HEK293T (cell line): ENCODE measurements at regions not wholly inside any gene's neighbourhood (a gene's known extent, or its start where the extent isn't known, plus 50 kb on each side); places are given as distances from the start of the nearest gene placed in this dataset.

Experiments used
- CTCF ChIA-PET: fragments of 350-600 bp; formaldehyde crosslinking; extraction: SDS; loops from one replicate; lab custom pipeline; 2021; ENCODE audit warnings: antibody characterized with exemption, inconsistent platforms; lab: Yijun Ruan, JAX
- POLR2A ChIA-PET: fragments of 350-600 bp; formaldehyde crosslinking; extraction: SDS; loops from one replicate; lab custom pipeline; 2020; ENCODE audit warnings: antibody characterized with exemption, inconsistent platforms; lab: Yijun Ruan, JAX
- DNase-seq: peaks from one replicate; pipeline ENCODE4 v3.0.0; 2012; ENCODE audit warnings: mixed read lengths; ENCODE audit errors: extremely low spot score
- ARNT ChIP-seq: fragments of 450-650 bp; IDR thresholded peaks from 2 replicates; pipeline ENCODE4 v1.6.1; 2017; ENCODE audit warnings: mild to moderate bottlenecking
- BHLHE40 ChIP-seq: fragments of 450-650 bp; IDR thresholded peaks from 2 replicates; pipeline ENCODE4 v1.6.1; 2016; ENCODE audit warnings: mild to moderate bottlenecking, moderate library complexity, borderline replicate concordance
- CTBP1 ChIP-seq: fragments of 450-650 bp; IDR thresholded peaks from 2 replicates; pipeline ENCODE4 v1.6.1; 2016; ENCODE audit warnings: borderline replicate concordance
- ELF4 ChIP-seq: fragments of 450-650 bp; IDR thresholded peaks from 2 replicates; pipeline ENCODE4 v1.6.1; 2017; ENCODE audit warnings: antibody characterized with exemption
- FOXA1 ChIP-seq: fragments of 450-650 bp; IDR thresholded peaks from 2 replicates; pipeline ENCODE4 v1.6.1; 2016; ENCODE audit warnings: mild to moderate bottlenecking
- FOXK2 ChIP-seq: fragments of 450-650 bp; IDR thresholded peaks from 2 replicates; pipeline ENCODE4 v1.6.1; 2016; ENCODE audit warnings: mild to moderate bottlenecking
- FOXM1 ChIP-seq: fragments of 450-650 bp; IDR thresholded peaks from 2 replicates; pipeline ENCODE4 v1.6.1; 2017; ENCODE audit warnings: mild to moderate bottlenecking, borderline replicate concordance
- HDGF ChIP-seq: fragments of 450-650 bp; IDR thresholded peaks from 2 replicates; pipeline ENCODE4 v1.6.1; 2017; ENCODE audit warnings: antibody characterized with exemption, borderline replicate concordance
- L3MBTL2 ChIP-seq: fragments of 450-650 bp; conservative IDR thresholded peaks from 2 replicates; pipeline ENCODE4 v1.6.1; 2016; ENCODE audit warnings: mild to moderate bottlenecking
- LEF1 ChIP-seq: fragments of 450-650 bp; IDR thresholded peaks from 2 replicates; pipeline ENCODE4 v1.6.1; 2017; ENCODE audit warnings: mild to moderate bottlenecking, borderline replicate concordance
- NFRKB ChIP-seq: fragments of 450-650 bp; IDR thresholded peaks from 2 replicates; pipeline ENCODE4 v1.6.1; 2016; ENCODE audit warnings: mild to moderate bottlenecking, moderate library complexity
- PKNOX1 ChIP-seq: fragments of 450-650 bp; IDR thresholded peaks from 2 replicates; pipeline ENCODE4 v1.6.1; 2016
- SP1 ChIP-seq: fragments of 450-650 bp; IDR thresholded peaks from 2 replicates; pipeline ENCODE4 v1.6.1; 2017
- SUZ12 ChIP-seq: fragments of 450-650 bp; IDR thresholded peaks from 2 replicates; pipeline ENCODE4 v1.6.1; 2016; ENCODE audit warnings: mild to moderate bottlenecking
- TARDBP ChIP-seq: fragments of 450-650 bp; IDR thresholded peaks from 2 replicates; pipeline ENCODE4 v1.6.1; 2016
- ZNF384 ChIP-seq: fragments of 450-650 bp; IDR thresholded peaks from 2 replicates; pipeline ENCODE4 v1.6.1; 2016

- CTCF ChIA-PET, result no interaction called here
- DNase-seq, result no peak
- POLR2A ChIA-PET, result no interaction called here
- no peak for TF ChIP-seq NFRKB
- TF ChIP-seq ARNT, result no peak
- no peak for TF ChIP-seq SUZ12
- no peak for TF ChIP-seq BHLHE40
These were observed 76.7 kb downstream of the TRIM29 start for GRCh38 chr11:120061036-120061760.

- POLR2A ChIA-PET, result no interaction called here
- CTCF ChIA-PET, result no interaction called here
- no peak for TF ChIP-seq NFRKB
- TF ChIP-seq CTBP1, result no peak
- TF ChIP-seq L3MBTL2, result no peak
- TF ChIP-seq FOXA1, result no peak
- TF ChIP-seq BHLHE40, result no peak
- TF ChIP-seq ARNT, result no peak
- TF ChIP-seq PKNOX1, result no peak
- no peak for TF ChIP-seq SP1
- no peak for TF ChIP-seq FOXK2
- no peak for TF ChIP-seq ZNF384
- TF ChIP-seq LEF1, result no peak
- no peak for DNase-seq
These were observed 77.4 kb downstream of the TRIM29 start for GRCh38 chr11:120060512-120060911.

DNA sequence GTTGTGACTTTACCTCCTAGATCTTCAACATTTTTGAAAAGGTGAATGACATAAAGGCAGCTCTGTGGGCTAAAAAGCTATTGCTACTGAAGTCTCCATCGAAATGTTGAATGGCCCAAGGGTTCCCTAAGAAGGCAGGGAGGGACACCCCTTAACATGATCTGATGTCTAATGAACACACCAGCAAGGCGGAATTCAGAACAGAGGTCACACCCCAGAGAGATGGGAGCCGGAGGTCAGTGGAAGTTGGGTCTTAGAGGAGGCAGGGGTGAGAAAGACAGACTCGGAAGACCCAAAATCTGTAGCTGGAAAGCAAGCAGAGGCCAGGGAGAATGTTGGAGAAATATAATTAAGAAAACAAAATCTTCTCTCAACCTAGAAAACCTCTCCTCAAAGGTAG is 79.0 kb downstream of the TRIM29 start:
- POLR2A ChIA-PET, result no interaction called here
- CTCF ChIA-PET, result no interaction called here
- no peak for DNase-seq
- TF ChIP-seq BHLHE40 (no peak), PKNOX1 (no peak)

DNA sequence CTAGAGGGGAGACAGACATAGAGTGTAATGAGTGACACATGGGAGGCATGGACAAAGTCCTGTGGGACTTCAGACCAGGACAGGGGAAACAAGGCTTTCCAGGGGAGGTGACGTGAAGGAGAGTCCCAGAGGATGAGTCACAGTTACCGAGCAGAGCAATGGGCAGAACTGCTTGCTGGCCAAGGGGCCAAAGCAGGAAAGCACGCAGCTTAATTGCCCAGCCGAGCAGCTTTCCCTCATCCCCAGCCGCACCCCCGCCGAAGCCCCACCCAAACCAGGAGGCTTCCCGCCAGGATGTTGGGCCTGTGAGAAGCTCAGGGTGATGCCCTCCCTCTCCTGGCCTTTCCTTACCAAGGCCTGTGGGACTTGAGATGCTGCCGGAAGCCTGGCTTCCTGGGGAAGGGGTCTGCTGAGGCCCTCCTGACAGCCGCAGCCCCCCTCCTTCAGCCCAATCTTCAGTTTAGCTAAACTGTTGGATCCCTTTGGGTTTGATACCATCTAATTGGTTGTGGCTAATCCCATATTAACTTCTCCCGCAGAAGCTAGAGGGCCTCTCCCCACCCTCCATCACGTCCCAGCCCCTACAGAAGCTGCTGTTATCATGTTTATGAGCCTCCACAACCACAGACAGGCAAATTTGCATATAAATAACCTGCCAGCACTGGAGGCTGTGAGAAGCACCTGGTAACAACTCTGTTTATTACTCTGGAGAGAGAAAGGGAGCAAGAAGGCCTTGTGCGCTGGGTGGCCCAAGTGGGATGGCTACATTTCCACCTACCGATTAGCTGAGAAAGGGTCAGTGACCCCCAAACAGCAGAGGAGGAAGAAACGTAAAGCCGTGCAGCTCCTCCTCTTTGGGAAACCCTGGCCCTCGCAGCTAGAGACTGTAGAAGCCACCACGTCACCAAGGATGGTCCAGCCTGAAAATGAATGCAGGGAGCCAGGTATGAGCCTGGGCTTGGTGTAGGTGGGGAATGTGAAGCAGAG is 80.0 kb downstream of the TRIM29 start:
- POLR2A ChIA-PET, result no interaction called here
- no peak for DNase-seq
- CTCF ChIA-PET, result no interaction called here
- TF ChIP-seq TARDBP (no peak), LEF1 (no peak), ARNT (no peak)

DNA sequence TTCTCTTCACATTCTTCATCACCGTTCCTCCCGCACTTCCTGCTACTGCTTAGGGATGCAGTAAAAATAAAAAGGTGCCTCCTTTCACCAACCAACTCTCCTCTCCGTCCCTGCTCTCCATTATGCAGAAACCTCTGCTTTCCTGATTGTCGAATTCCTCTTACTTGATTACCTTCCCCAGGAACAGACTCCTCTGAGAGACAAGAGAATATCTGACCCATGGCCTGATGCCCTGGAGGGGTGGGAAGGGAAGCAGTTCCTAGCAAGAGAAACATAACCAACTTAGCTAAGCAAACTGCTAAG is 80.9 kb downstream of the TRIM29 start:
- no peak for DNase-seq
- ChIA-PET CTCF (no interaction called here), POLR2A (no interaction called here)
- no peak for TF ChIP-seq ARNT
- TF ChIP-seq ZNF384, result no peak
- TF ChIP-seq SUZ12, result no peak
- TF ChIP-seq HDGF, result no peak
- no peak for TF ChIP-seq PKNOX1

DNA sequence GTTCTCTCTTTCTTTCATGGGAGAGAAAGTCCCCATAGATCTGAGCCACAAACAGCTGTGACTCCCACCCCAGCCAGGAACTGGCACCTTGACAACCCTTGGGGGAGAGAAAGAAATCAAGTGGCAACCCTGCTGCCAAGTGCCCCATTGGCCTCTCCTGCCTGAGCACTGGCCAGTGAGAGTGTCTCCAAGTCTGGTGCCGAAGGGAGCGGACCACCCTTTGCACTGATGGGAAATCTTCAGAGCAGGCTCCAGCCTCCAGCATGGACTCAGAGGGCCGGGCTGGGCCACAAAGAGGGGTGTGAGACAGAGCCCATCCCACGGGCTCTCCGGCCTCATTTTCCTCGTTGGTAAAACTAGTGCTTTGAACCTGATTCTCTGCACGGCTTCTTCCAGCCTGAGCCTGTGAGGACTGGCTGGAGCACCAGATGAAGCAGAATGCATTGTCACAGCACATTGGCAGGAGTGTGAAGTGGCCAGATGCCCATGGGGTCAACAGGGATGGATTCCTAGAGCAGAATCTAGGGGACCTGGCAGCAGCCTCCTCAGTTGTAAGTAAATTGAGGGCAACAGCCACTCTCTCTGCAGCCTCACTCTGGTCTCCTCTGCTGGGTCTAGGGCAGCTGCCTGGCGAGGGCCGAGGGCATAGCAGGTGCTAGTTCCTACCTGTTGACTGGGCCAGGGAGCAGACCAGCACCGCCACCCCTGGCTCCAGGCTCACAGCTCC is 81.4 kb downstream of the TRIM29 start:
- CTCF ChIA-PET, result no interaction called here
- TF ChIP-seq SP1 (no peak), SUZ12 (no peak), CTBP1 (no peak)
- POLR2A ChIA-PET, result no interaction called here

GRCh38 chr11:120055646-120056045 is 82.3 kb downstream of the TRIM29 start:
- TF ChIP-seq L3MBTL2 (no peak), LEF1 (no peak), PKNOX1 (no peak), ZNF384 (no peak), NFRKB (no peak), TARDBP (no peak), FOXA1 (no peak), SP1 (no peak), ELF4 (no peak), BHLHE40 (no peak), FOXM1 (no peak), FOXK2 (no peak), ARNT (no peak), HDGF (no peak), CTBP1 (no peak), SUZ12 (no peak)
- CTCF ChIA-PET, result no interaction called here
- no peak for DNase-seq

More for the DNA sequence above, 81.4 kb downstream of the TRIM29 start:
- no peak for DNase-seq

More at GRCh38 chr11:120055646-120056045, 82.3 kb downstream of the TRIM29 start:
- POLR2A ChIA-PET, result no interaction called here
